A673 (cell line): ENCODE measurements at regions not wholly inside any gene's neighbourhood (a gene's known extent, or its start where the extent isn't known, plus 50 kb on each side); places are given as distances from the start of the nearest gene placed in this dataset.

Experiments
- EZH2 ChIP-seq: fragments of 200-600 bp; sonication (generic); IDR thresholded peaks from 2 replicates; pipeline ENCODE4 v1.6.1; 2017; ENCODE audit warnings: borderline replicate concordance, low read depth, mild to moderate bottlenecking, mixed read lengths, antibody characterized with exemption, low read length; ENCODE audit not compliant: poor library complexity, severe bottlenecking
- TF ChIP-seq, protein P1 (sequence below): fragments of 300-800, 200-600 bp; sonication (generic); conservative IDR thresholded peaks from 2 replicates; pipeline ENCODE4 v1.5.1; 2017; ENCODE audit warnings: low read depth, mild to moderate bottlenecking, antibody characterized with exemption, low read length, moderate library complexity, mixed read lengths

DNA sequence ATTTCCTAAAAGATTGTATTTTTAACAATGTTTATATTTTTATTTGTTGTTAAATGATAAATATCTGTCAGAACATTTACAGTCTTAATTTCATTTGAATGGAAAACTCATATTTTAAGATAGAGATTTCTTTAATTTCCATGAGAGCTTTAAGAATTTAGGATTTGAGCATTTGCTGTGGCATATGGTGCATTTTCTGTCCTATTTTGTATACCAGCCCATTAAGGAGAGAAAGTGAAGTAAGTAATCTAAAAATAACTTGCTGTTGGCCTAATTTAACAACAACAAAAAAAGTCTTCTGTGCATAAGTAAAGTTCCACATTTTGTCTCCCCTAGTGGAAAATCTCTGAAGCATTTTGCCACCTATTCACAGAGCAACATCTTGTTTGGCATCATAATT, 190.9 kb upstream of the PPP1R3A start:
- TF ChIP-seq, protein P1, sequence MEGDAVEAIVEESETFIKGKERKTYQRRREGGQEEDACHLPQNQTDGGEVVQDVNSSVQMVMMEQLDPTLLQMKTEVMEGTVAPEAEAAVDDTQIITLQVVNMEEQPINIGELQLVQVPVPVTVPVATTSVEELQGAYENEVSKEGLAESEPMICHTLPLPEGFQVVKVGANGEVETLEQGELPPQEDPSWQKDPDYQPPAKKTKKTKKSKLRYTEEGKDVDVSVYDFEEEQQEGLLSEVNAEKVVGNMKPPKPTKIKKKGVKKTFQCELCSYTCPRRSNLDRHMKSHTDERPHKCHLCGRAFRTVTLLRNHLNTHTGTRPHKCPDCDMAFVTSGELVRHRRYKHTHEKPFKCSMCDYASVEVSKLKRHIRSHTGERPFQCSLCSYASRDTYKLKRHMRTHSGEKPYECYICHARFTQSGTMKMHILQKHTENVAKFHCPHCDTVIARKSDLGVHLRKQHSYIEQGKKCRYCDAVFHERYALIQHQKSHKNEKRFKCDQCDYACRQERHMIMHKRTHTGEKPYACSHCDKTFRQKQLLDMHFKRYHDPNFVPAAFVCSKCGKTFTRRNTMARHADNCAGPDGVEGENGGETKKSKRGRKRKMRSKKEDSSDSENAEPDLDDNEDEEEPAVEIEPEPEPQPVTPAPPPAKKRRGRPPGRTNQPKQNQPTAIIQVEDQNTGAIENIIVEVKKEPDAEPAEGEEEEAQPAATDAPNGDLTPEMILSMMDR, result no peak
- TF ChIP-seq EZH2, result no peak
